ENCODE measurements at regions not wholly inside any gene's neighbourhood (a gene's known extent, or its start where the extent isn't known, plus 50 kb on each side); places are given as distances from the start of the nearest gene placed in this dataset.

DNA sequence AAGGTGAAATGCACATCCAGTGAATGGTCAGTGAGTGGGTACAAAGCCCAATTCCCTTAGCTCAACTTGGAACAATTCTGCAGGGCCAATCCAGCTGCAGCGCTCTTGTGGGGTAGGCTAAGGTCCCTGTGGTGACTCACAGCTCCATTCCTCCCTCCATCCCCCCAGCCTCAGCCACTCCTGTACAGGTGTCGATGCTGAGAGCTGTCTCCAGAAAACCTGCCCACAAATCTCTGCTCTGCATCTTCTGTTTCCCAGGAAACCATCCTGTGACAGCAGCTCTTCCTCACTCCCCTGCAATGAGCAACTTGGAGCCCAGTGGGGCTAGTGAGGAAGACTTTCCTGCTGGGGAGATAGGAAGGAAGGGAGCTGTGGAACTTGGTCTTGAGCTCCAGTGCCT, 244.7 kb upstream of the GPR26 start:
- FAIRE-seq (no peak), ATAC-seq (no peak), DNase-seq (ENCODE audit: low spot score) (no peak)
- H3K27ac ChIP-seq (ENCODE audit: extremely low read length, insufficient read depth, low read length) = no peak overlapping the region
- no peaks in the 10 kb centered on the region for H3K9me3 ChIP-seq (ENCODE audit: low read length)
- in situ Hi-C loops (cut with HindIII; ENCODE audit: extremely low pct_ligation_motif_present, low pct_unique_long_range_greater_than_20kb) (no loop called here), intact Hi-C loops (cut with micrococcal nuclease; ENCODE audit: unreplicated experiment) (no loop called here)
- no peaks in the 10 kb centered on the region for H3K79me2 ChIP-seq (ENCODE audit: insufficient read depth, low read length)
- no peaks in the 10 kb centered on the region for H3K27me3 ChIP-seq (ENCODE audit: control insufficient read depth in 1 of 2, insufficient read depth in 2 of 2, low read length in 2 of 2)
- no peak overlapping the region for H3K4me2 ChIP-seq (ENCODE audit: low read depth, low read length)
- ChIA-PET POLR2A (no interaction called here), CTCF (ENCODE audit: low intra/inter-chr PET ratio, low total read pairs) (no interaction called here)
- H3K36me3 ChIP-seq (replicated peaks in 1 of 2; ENCODE audit: control insufficient read depth in 1 of 2, insufficient read depth in 2 of 2, low read length in 2 of 2) = no peaks in the 10 kb centered on the region
- H3K9ac ChIP-seq (ENCODE audit: insufficient read depth, low read depth, low read length) = no peak overlapping the region
- no peaks in the 10 kb centered on the region for H3K4me1 ChIP-seq (ENCODE audit: insufficient read depth, low read length)
- no TSS peak for BruUV-seq (replicated peaks)
- no peaks in the 10 kb centered on the region for H4K20me1 ChIP-seq (ENCODE audit: insufficient read depth, low read length)
- TF ChIP-seq ZKSCAN1 (IDR thresholded peaks at IDR 0.05; ENCODE audit: low read length) (no peak), CHD4 (IDR thresholded peaks at IDR 0.05; ENCODE audit: borderline replicate concordance, low read length) (no peak), SYNCRIP (IDR thresholded peaks at IDR 0.05; ENCODE audit: insufficient read depth, low read depth, low read length) (no peak), TP53 (CRISPR knock-in tag; conservative IDR thresholded peaks at IDR 0.05) (no peak), KLF16 (CRISPR knock-in tag; IDR thresholded peaks at IDR 0.05) (no peak), CCDC6 (CRISPR knock-in tag; IDR thresholded peaks at IDR 0.05) (no peak), SOX13 (IDR thresholded peaks at IDR 0.05) (no peak), SOX13 (CRISPR knock-in tag; conservative IDR thresholded peaks at IDR 0.05 in 1 of 2, IDR thresholded peaks at IDR 0.05 in 1 of 2) (no peak), IRF9 (CRISPR knock-in tag; IDR thresholded peaks at IDR 0.05; ENCODE audit: borderline replicate concordance) (no peak)
- H2AFZ ChIP-seq (ENCODE audit: low read length) = no peak overlapping the region
- 0% methylated on average over 1 of the region's 2 CpGs for WGBS (ENCODE audit: low lambda C conversion rate)
- no peak overlapping the region for H3K4me3 ChIP-seq (replicated peaks in 1 of 3; ENCODE audit: insufficient read depth in 1 of 3, low read depth in 2 of 3, low read length in 3 of 3)

- CTCF ChIA-PET (ENCODE audit: low intra/inter-chr PET ratio, low total read pairs) = no interaction called here
- peaks cover 0 to 6% of the 10 kb centered on the region in 2 experiments; a peak in 2 of 5 replicates for H3K27me3 ChIP-seq (ENCODE audit: control insufficient read depth in 1 of 2, insufficient read depth in 2 of 2, low read length in 2 of 2)
- H3K9me3 ChIP-seq (ENCODE audit: low read length) = no peaks in the 10 kb centered on the region
- H3K79me2 ChIP-seq (ENCODE audit: insufficient read depth, low read length) = no peaks in the 10 kb centered on the region
- ATAC-seq (no peak), DNase-seq (ENCODE audit: low spot score) (no peak), FAIRE-seq (no peak)
- H3K4me1 ChIP-seq (ENCODE audit: insufficient read depth, low read length) = peaks cover under 1% of the 10 kb centered on the region; the same call in 1 of the 2 replicates
- no peak overlapping the region for H2AFZ ChIP-seq (ENCODE audit: low read length)
- 28% methylated on average over 5 of the region's 5 CpGs for WGBS (ENCODE audit: low lambda C conversion rate)
- in situ Hi-C loops (cut with HindIII; ENCODE audit: extremely low pct_ligation_motif_present, low pct_unique_long_range_greater_than_20kb) (no loop called here), intact Hi-C loops (cut with micrococcal nuclease; ENCODE audit: unreplicated experiment) (no loop called here)
- H3K4me3 ChIP-seq (replicated peaks in 1 of 3; ENCODE audit: insufficient read depth in 1 of 3, low read depth in 2 of 3, low read length in 3 of 3) = no peak overlapping the region
- H3K9ac ChIP-seq (ENCODE audit: insufficient read depth, low read depth, low read length) = no peak overlapping the region
- no TSS peak for BruUV-seq (replicated peaks)
- POLR2A ChIA-PET = no interaction called here
- no peaks in the 10 kb centered on the region for H4K20me1 ChIP-seq (ENCODE audit: insufficient read depth, low read length)
- no peak overlapping the region for H3K4me2 ChIP-seq (ENCODE audit: low read depth, low read length)
- no peaks in the 10 kb centered on the region for H3K36me3 ChIP-seq (replicated peaks in 1 of 2; ENCODE audit: control insufficient read depth in 1 of 2, insufficient read depth in 2 of 2, low read length in 2 of 2)
- H3K27ac ChIP-seq (ENCODE audit: extremely low read length, insufficient read depth, low read length) = no peak overlapping the region
- TF ChIP-seq, protein P1, sequence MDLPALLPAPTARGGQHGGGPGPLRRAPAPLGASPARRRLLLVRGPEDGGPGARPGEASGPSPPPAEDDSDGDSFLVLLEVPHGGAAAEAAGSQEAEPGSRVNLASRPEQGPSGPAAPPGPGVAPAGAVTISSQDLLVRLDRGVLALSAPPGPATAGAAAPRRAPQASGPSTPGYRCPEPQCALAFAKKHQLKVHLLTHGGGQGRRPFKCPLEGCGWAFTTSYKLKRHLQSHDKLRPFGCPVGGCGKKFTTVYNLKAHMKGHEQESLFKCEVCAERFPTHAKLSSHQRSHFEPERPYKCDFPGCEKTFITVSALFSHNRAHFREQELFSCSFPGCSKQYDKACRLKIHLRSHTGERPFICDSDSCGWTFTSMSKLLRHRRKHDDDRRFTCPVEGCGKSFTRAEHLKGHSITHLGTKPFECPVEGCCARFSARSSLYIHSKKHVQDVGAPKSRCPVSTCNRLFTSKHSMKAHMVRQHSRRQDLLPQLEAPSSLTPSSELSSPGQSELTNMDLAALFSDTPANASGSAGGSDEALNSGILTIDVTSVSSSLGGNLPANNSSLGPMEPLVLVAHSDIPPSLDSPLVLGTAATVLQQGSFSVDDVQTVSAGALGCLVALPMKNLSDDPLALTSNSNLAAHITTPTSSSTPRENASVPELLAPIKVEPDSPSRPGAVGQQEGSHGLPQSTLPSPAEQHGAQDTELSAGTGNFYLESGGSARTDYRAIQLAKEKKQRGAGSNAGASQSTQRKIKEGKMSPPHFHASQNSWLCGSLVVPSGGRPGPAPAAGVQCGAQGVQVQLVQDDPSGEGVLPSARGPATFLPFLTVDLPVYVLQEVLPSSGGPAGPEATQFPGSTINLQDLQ (CRISPR knock-in tag; IDR thresholded peaks at IDR 0.05) = no peak
- TF ChIP-seq, protein P2, sequence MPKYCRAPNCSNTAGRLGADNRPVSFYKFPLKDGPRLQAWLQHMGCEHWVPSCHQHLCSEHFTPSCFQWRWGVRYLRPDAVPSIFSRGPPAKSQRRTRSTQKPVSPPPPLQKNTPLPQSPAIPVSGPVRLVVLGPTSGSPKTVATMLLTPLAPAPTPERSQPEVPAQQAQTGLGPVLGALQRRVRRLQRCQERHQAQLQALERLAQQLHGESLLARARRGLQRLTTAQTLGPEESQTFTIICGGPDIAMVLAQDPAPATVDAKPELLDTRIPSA (CRISPR knock-in tag; IDR thresholded peaks at IDR 0.05; ENCODE audit: borderline replicate concordance) = no peak
- no peak for TF ChIP-seq POGZ (CRISPR knock-in tag; IDR thresholded peaks at IDR 0.05)
- no peak for TF ChIP-seq ZC3H4 (CRISPR knock-in tag; IDR thresholded peaks at IDR 0.05; ENCODE audit: borderline replicate concordance)
- no peak for TF ChIP-seq SOX13 (IDR thresholded peaks at IDR 0.05)
- no peak for TF ChIP-seq SOX13 (CRISPR knock-in tag; conservative IDR thresholded peaks at IDR 0.05 in 1 of 2, IDR thresholded peaks at IDR 0.05 in 1 of 2)
- no peak for TF ChIP-seq ZNF263 (CRISPR knock-in tag; IDR thresholded peaks at IDR 0.05)
Observed at GRCh38 chr10:123422261-123422660, 243.9 kb upstream of the GPR26 start.

Data from HepG2 (cell line).